Neural progenitor cell (in vitro differentiated cells): ENCODE measurements at regions not wholly inside any gene's neighbourhood (a gene's known extent, or its start where the extent isn't known, plus 50 kb on each side); places are given as distances from the start of the nearest gene placed in this dataset.
A peak's percentile ranks its signal among the peaks of the same experiment; 100 is the strongest.

Source experiments
- DNase-seq: peaks from one replicate; pipeline ENCODE4 v3.0.0-alpha.2; 2016; ENCODE audit warnings: low spot score
- H2AFZ ChIP-seq: fragments of 200-600 bp; sonication (generic); replicated peaks from 2 replicates; pipeline ENCODE4 v1.6.1; 2016; ENCODE audit warnings: antibody characterized with exemption
- H3F3A ChIP-seq: fragments of 200-600 bp; sonication (generic); 2 replicates; pipeline ENCODE4 v1.6.1; 2016; ENCODE audit warnings: antibody characterized with exemption, low read depth
- H3K27ac ChIP-seq: fragments of 200-600 bp; sonication (generic); 2 replicates; pipeline ENCODE4 v1.5.1; 2016; ENCODE audit warnings: mild to moderate bottlenecking
- H3K27me3 ChIP-seq: fragments of 200-600 bp; sonication (generic); 2 replicates; pipeline ENCODE4 v1.6.1; 2016; ENCODE audit warnings: mild to moderate bottlenecking, moderate library complexity
- H3K36me3 ChIP-seq: fragments of 200-600 bp; sonication (generic); 2 replicates; pipeline ENCODE4 v1.5.1; 2016
- H3K4me1 ChIP-seq: fragments of 200-600 bp; sonication (generic); 2 replicates; pipeline ENCODE4 v1.6.1; 2016; ENCODE audit warnings: mixed run types
- H3K4me2 ChIP-seq: fragments of 200-600 bp; sonication (generic); 2 replicates; pipeline ENCODE4 v1.6.1; 2016
- H3K4me3 ChIP-seq: fragments of 200-600 bp; sonication (generic); 2 replicates; pipeline ENCODE4 v1.5.1; 2016
- H3K79me2 ChIP-seq: fragments of 200-600 bp; sonication (generic); 2 replicates; pipeline ENCODE4 v1.6.1; 2016; ENCODE audit warnings: low read depth
- H3K9ac ChIP-seq: fragments of 200-600 bp; sonication (generic); 2 replicates; pipeline ENCODE4 v1.6.1; 2016
- H3K9me3 ChIP-seq: fragments of 200-600 bp; sonication (generic); 2 replicates; pipeline ENCODE4 v1.5.1; 2016; ENCODE audit warnings: low read depth
- H4K20me1 ChIP-seq: fragments of 200-600 bp; sonication (generic); 2 replicates; pipeline ENCODE4 v1.6.1; 2016; ENCODE audit warnings: low read depth
- H3K27ac Mint-ChIP-seq: 3 replicates; pipeline ENCODE4 v1.8.0; 2021; ENCODE audit warnings: mixed read lengths
- H3K27me3 Mint-ChIP-seq: 2 replicates; pipeline ENCODE4 v1.8.0; 2022; ENCODE audit warnings: low read depth, mild to moderate bottlenecking, inconsistent platforms, moderate library complexity, mixed read lengths; ENCODE audit not compliant: insufficient read depth
- H3K36me3 Mint-ChIP-seq: 3 replicates; pipeline ENCODE4 v1.8.0; 2021; ENCODE audit warnings: mixed read lengths
- H3K4me1 Mint-ChIP-seq: 3 replicates; pipeline ENCODE4 v1.8.0; 2021; ENCODE audit warnings: mixed read lengths
- H3K4me3 Mint-ChIP-seq: 3 replicates; pipeline ENCODE4 v1.8.0; 2021; ENCODE audit warnings: mild to moderate bottlenecking, moderate library complexity, mixed read lengths
- H3K9me3 Mint-ChIP-seq: 3 replicates; pipeline ENCODE4 v1.8.0; 2020; ENCODE audit warnings: mixed read lengths
- CTCF ChIP-seq: fragments of 200-600 bp; sonication (generic); IDR thresholded peaks from 2 replicates; pipeline ENCODE4 v1.5.1; 2017; ENCODE audit warnings: antibody characterized with exemption, mild to moderate bottlenecking
- EZH2 ChIP-seq: fragments of 200-600 bp; sonication (generic); IDR thresholded peaks from 2 replicates; pipeline ENCODE4 v1.6.1; 2017; ENCODE audit warnings: antibody characterized with exemption, mild to moderate bottlenecking, moderate library complexity
- EZH2phosphoT487 ChIP-seq: fragments of 200-600 bp; sonication (generic); IDR thresholded peaks from 2 replicates; pipeline ENCODE4 v1.6.1; 2017; ENCODE audit warnings: antibody characterized with exemption

- Histone ChIP-seq H3F3A (no peaks in the 10 kb centered on the region), H3K4me2 (no peak overlapping the region), H2AFZ (no peak overlapping the region), H3K27ac (no peak overlapping the region), H3K4me1 (peaks cover 12% of the 10 kb centered on the region), H3K9me3 (no peaks in the 10 kb centered on the region), H3K36me3 (no peaks in the 10 kb centered on the region), H3K4me3 (no peak overlapping the region), H4K20me1 (no peaks in the 10 kb centered on the region), H3K79me2 (no peaks in the 10 kb centered on the region), H3K9ac (no peak overlapping the region), H3K27me3 (no peaks in the 10 kb centered on the region)
- no peaks in the 10 kb centered on the region for H3K36me3 Mint-ChIP-seq
- no peak overlapping the region for H3K4me3 Mint-ChIP-seq
- no peak for TF ChIP-seq EZH2
- peak; percentile 19 for TF ChIP-seq CTCF
- no peak for TF ChIP-seq EZH2phosphoT487
- no peaks in the 10 kb centered on the region for H3K9me3 Mint-ChIP-seq
- H3K27ac Mint-ChIP-seq = no peak overlapping the region
- no peaks in the 10 kb centered on the region for H3K4me1 Mint-ChIP-seq
- peak; percentile 45 for DNase-seq
- peaks cover 5% of the 10 kb centered on the region for H3K27me3 Mint-ChIP-seq
Observed at GRCh38 chr18:73774811-73775509, 372.7 kb downstream of the FBXO15 start.

- H3K79me2 ChIP-seq = no peaks in the 10 kb centered on the region
- Mint-ChIP-seq H3K9me3 (no peaks in the 10 kb centered on the region), H3K36me3 (no peaks in the 10 kb centered on the region), H3K27me3 (peaks cover 5% of the 10 kb centered on the region), H3K4me1 (no peaks in the 10 kb centered on the region), H3K4me3 (no peak overlapping the region), H3K27ac (no peak overlapping the region)
- no peaks in the 10 kb centered on the region for H4K20me1 ChIP-seq
- H3K9ac ChIP-seq = no peak overlapping the region
- no peaks in the 10 kb centered on the region for H3K9me3 ChIP-seq
- TF ChIP-seq CTCF (no peak), EZH2 (no peak), EZH2phosphoT487 (no peak)
- H3F3A ChIP-seq = no peaks in the 10 kb centered on the region
- no peak overlapping the region for H3K4me3 ChIP-seq
- H3K36me3 ChIP-seq = no peaks in the 10 kb centered on the region
- no peaks in the 10 kb centered on the region for H3K27me3 ChIP-seq
- H3K4me2 ChIP-seq = no peak overlapping the region
- no peak overlapping the region for H3K27ac ChIP-seq
- no peak for DNase-seq
- peaks cover 8% of the 10 kb centered on the region for H3K4me1 ChIP-seq
- no peak overlapping the region for H2AFZ ChIP-seq
Observed at GRCh38 chr18:73768043-73768442, 379.6 kb downstream of the FBXO15 start.

GRCh38 chr18:73766910-73767515, 380.6 kb downstream of the FBXO15 start:
- no peaks in the 10 kb centered on the region for H3K36me3 Mint-ChIP-seq
- no peaks in the 10 kb centered on the region for H3K27me3 Mint-ChIP-seq
- H3K4me1 Mint-ChIP-seq = no peaks in the 10 kb centered on the region

More at GRCh38 chr18:73766910-73767515, 380.6 kb downstream of the FBXO15 start:
- Histone ChIP-seq H3K4me3 (no peak overlapping the region), H3K9ac (no peak overlapping the region), H3K4me1 (peaks cover 8% of the 10 kb centered on the region), H3K36me3 (no peaks in the 10 kb centered on the region), H2AFZ (no peak overlapping the region), H4K20me1 (no peaks in the 10 kb centered on the region), H3K79me2 (no peaks in the 10 kb centered on the region), H3K27ac (no peak overlapping the region), H3F3A (no peaks in the 10 kb centered on the region), H3K27me3 (no peaks in the 10 kb centered on the region), H3K9me3 (no peaks in the 10 kb centered on the region), H3K4me2 (no peak overlapping the region)
- Mint-ChIP-seq H3K9me3 (no peaks in the 10 kb centered on the region), H3K4me3 (no peak overlapping the region), H3K27ac (no peak overlapping the region)
- no peak for DNase-seq
- TF ChIP-seq CTCF = no peak
- TF ChIP-seq EZH2phosphoT487 = no peak
- TF ChIP-seq EZH2 = no peak
